Mesenchymal stem cell (in vitro differentiated cells and primary cell): ENCODE measurements at regions not wholly inside any gene's neighbourhood (a gene's known extent, or its start where the extent isn't known, plus 50 kb on each side); places are given as distances from the start of the nearest gene placed in this dataset.
"Not testable (repeated sequence)": the region's sequence is repeated elsewhere in the genome, so short reads cannot be mapped to it uniquely, and the experiment has no call there.

ENCODE experiments used
- DNase-seq: peaks from one replicate; pipeline ENCODE4 v3.0.0-alpha.2; 2013
- H2AFZ ChIP-seq: one replicate; pipeline ENCODE4 v1.6.1; 2013; ENCODE audit warnings: low read depth, mild to moderate bottlenecking, control low read depth, inconsistent platforms, low read length, moderate library complexity
- H2AK5ac ChIP-seq: 2 replicates; pipeline ENCODE4 v1.6.1; 2013; ENCODE audit warnings: low read length, moderate library complexity, mild to moderate bottlenecking, inconsistent platforms; ENCODE audit not compliant: severe bottlenecking
- H2BK120ac ChIP-seq: one replicate; pipeline ENCODE4 v1.6.1; 2013; ENCODE audit warnings: low read depth, mild to moderate bottlenecking, inconsistent platforms, low read length, moderate library complexity
- H2BK12ac ChIP-seq, 2 experiments: one replicate each; pipeline ENCODE4 v1.6.1; 2013; ENCODE audit warnings: inconsistent platforms in 2 of 2, low read length in 2 of 2, mild to moderate bottlenecking in 2 of 2, moderate library complexity in 2 of 2, control low read depth in 1 of 2
- H2BK15ac ChIP-seq: one replicate; pipeline ENCODE4 v1.6.1; 2013; ENCODE audit warnings: mild to moderate bottlenecking, low read depth, inconsistent platforms; ENCODE audit not compliant: poor library complexity, severe bottlenecking
- H2BK5ac ChIP-seq: 2 replicates; pipeline ENCODE4 v1.6.1; 2013; ENCODE audit warnings: low read depth, mild to moderate bottlenecking, low read length, control low read depth, inconsistent platforms; ENCODE audit not compliant: poor library complexity, severe bottlenecking
- H3K14ac ChIP-seq, 2 experiments: one replicate each; pipeline ENCODE4 v1.6.1; 2013; ENCODE audit warnings: inconsistent platforms in 2 of 2, low read length in 2 of 2, control low read depth in 1 of 2, mild to moderate bottlenecking in 1 of 2, moderate library complexity in 1 of 2
- H3K18ac ChIP-seq, 2 experiments: one replicate each; pipeline ENCODE4 v1.6.1; 2013; ENCODE audit warnings: inconsistent platforms in 2 of 2, low read length in 2 of 2, control low read depth in 1 of 2, low read depth in 1 of 2, mild to moderate bottlenecking in 1 of 2
- H3K23ac ChIP-seq, 2 experiments: one replicate each; pipeline ENCODE4 v1.6.1; 2013; ENCODE audit warnings: inconsistent platforms in 2 of 2, low read length in 2 of 2, mild to moderate bottlenecking in 2 of 2, moderate library complexity in 2 of 2, control low read depth in 1 of 2
- H3K27ac ChIP-seq: 2 replicates; pipeline ENCODE4 v1.5.1; 2013; ENCODE audit warnings: mild to moderate bottlenecking, moderate library complexity, low read length, control low read depth, inconsistent platforms; ENCODE audit not compliant: poor library complexity, severe bottlenecking
- H3K27me3 ChIP-seq, 2 experiments: 2 replicates each; pipeline versions ENCODE4 v1.6.1 to v1.7.0; 2013; ENCODE audit warnings: low read length in 2 of 2, mild to moderate bottlenecking in 2 of 2, moderate library complexity in 2 of 2, control low read depth in 1 of 2, inconsistent platforms in 1 of 2; ENCODE audit not compliant: control insufficient read depth in 1 of 2, insufficient read depth in 1 of 2
- H3K36me3 ChIP-seq, 2 experiments: 2 replicates each; pipeline versions ENCODE4 v1.6.1 to v1.7.0; 2013; ENCODE audit warnings: low read length in 2 of 2, control low read depth in 1 of 2, inconsistent platforms in 1 of 2, low read depth in 1 of 2, mild to moderate bottlenecking in 1 of 2; ENCODE audit not compliant: insufficient read depth in 2 of 2, control insufficient read depth in 1 of 2
- H3K4ac ChIP-seq, 2 experiments: one replicate each; pipeline ENCODE4 v1.6.1; 2013; ENCODE audit warnings: inconsistent platforms in 2 of 2, low read length in 2 of 2, mild to moderate bottlenecking in 2 of 2, moderate library complexity in 2 of 2, control low read depth in 1 of 2, low read depth in 1 of 2
- H3K4me1 ChIP-seq: 2 replicates; pipeline ENCODE4 v1.6.1; 2013; ENCODE audit warnings: low read depth, low read length, control low read depth; ENCODE audit not compliant: control insufficient read depth, insufficient read depth
- H3K4me2 ChIP-seq: 2 replicates; pipeline ENCODE4 v1.6.1; 2013; ENCODE audit warnings: low read length, mild to moderate bottlenecking, inconsistent platforms; ENCODE audit not compliant: poor library complexity, severe bottlenecking
- H3K4me3 ChIP-seq, 2 experiments: 2 replicates each; pipeline versions ENCODE4 v1.5.1 to v1.7.0; 2013; ENCODE audit warnings: low read length in 2 of 2, mild to moderate bottlenecking in 2 of 2, control low read depth in 1 of 2, low read depth in 1 of 2; ENCODE audit not compliant: insufficient read depth in 1 of 2
- H3K79me1 ChIP-seq: replicated peaks from 2 replicates; pipeline ENCODE4 v1.6.1; 2013; ENCODE audit warnings: mild to moderate bottlenecking, control low read depth, low read length, inconsistent platforms; ENCODE audit not compliant: poor library complexity, severe bottlenecking
- H3K9ac ChIP-seq: 2 replicates; pipeline ENCODE4 v1.7.0; 2013; ENCODE audit warnings: mild to moderate bottlenecking, low read length, moderate library complexity
- H3K9me3 ChIP-seq: 2 replicates; pipeline ENCODE4 v1.7.0; 2013; ENCODE audit warnings: mild to moderate bottlenecking, low read length; ENCODE audit not compliant: control insufficient read depth
- H4K8ac ChIP-seq: one replicate; pipeline ENCODE4 v1.6.1; 2013; ENCODE audit warnings: inconsistent platforms, mild to moderate bottlenecking, low read length, moderate library complexity
- H4K91ac ChIP-seq: one replicate; pipeline ENCODE4 v1.6.1; 2013; ENCODE audit warnings: mild to moderate bottlenecking, low read length, inconsistent platforms
- WGBS: methylation state at CpG from one replicate; pipeline ENCODE4 v1.1.7; 2013; ENCODE audit warnings: mixed read lengths; 5-methylcytosine and 5-hydroxymethylcytosine counted together

DNA sequence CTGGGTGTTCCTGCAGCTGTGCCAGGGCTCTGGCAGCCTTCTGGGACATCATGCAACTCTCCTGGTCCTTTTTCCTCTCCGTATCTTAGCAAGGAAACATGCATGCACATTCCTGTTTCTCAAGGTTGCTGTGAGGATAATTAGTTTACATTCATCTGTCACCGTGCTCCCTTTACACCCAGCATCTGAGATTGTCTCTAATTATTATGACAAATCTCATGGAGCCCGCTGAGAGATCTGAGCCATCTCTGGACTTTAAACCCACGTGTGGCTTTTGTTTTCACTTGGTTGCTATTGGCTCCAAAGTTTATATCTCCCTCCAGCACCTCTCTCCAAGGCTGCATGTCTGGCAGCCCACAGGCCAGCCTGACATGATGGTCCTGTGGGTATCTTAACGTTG lies 167.6 kb downstream of the UNC5CL start:
- Histone ChIP-seq H2AK5ac (no peak overlapping the region), H2BK120ac (no peak overlapping the region), H3K79me1 (no peaks in the 10 kb centered on the region), H3K18ac (no peak overlapping the region), H4K91ac (no peak overlapping the region), H3K4me3 (no peak overlapping the region), H4K8ac (no peak overlapping the region), H3K9ac (no peak overlapping the region), H3K27ac (no peak overlapping the region), H3K14ac (no peak overlapping the region), H3K4me2 (no peak overlapping the region), H3K4me1 (no peaks in the 10 kb centered on the region), H3K27me3 (peaks cover 42 to 48% of the 10 kb centered on the region in 2 experiments), H3K23ac (no peak overlapping the region), H3K4ac (no peak overlapping the region), H2BK5ac (no peak overlapping the region), H3K9me3 (no peaks in the 10 kb centered on the region), H2BK15ac (no peak overlapping the region), H3K36me3 (no peaks in the 10 kb centered on the region), H2AFZ (no peak overlapping the region), H2BK12ac (no peak overlapping the region)
- 78% methylated on average over 5 of the region's 5 CpGs for WGBS
- no peak for DNase-seq

DNA sequence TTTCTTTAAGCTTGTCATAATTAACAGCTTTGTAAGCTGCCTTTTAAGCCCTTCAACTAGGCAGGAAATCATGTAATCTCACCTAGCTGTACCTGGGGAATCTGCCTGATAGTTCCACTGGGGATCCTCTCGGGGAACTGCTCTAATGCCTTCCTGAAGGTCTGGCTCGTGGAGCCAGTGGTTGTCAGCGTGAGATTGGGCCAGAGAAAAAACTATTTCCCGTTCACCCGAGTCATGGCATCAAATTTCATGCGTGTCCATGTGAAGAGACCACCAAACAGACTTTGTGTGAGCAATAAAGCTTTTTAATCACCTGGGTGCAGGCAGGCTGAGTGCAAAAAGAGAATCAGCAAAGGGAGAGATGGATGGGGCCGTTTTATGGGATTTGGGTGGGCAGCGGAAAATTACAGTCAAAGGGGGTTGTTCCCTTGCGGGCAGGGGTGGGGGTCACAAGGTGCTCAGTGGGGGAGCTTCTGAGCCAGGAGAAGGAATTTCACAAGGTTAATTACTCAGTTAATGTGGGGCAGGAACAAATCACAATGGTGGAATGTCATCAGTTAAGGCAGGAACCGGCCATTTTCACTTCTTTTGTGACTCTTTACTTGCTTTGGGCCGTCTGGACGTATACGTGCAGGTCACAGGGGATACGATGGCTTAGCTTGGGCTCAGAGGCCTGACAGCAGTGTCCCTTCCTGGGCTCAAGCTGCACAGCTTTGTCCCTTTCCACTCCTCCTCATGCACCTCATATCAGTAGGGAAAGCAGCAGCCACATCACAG lies 170.7 kb downstream of the UNC5CL start:
- H2AFZ ChIP-seq, H3K4me2 ChIP-seq, H2BK12ac ChIP-seq, H3K36me3 ChIP-seq, H3K23ac ChIP-seq, H3K4ac ChIP-seq, H3K9me3 ChIP-seq, H3K27ac ChIP-seq, H4K8ac ChIP-seq, H3K9ac ChIP-seq, H2BK120ac ChIP-seq, H2AK5ac ChIP-seq, H3K4me3 ChIP-seq, H3K18ac ChIP-seq, H2BK15ac ChIP-seq, H3K4me1 ChIP-seq, H2BK5ac ChIP-seq, H3K14ac ChIP-seq, H3K79me1 ChIP-seq, H4K91ac ChIP-seq, DNase-seq: not testable (repeated sequence)
- 52% methylated on average over 14 of the region's 14 CpGs for WGBS
- peaks cover 19 to 21% of the 10 kb centered on the region in 2 experiments for H3K27me3 ChIP-seq

DNA sequence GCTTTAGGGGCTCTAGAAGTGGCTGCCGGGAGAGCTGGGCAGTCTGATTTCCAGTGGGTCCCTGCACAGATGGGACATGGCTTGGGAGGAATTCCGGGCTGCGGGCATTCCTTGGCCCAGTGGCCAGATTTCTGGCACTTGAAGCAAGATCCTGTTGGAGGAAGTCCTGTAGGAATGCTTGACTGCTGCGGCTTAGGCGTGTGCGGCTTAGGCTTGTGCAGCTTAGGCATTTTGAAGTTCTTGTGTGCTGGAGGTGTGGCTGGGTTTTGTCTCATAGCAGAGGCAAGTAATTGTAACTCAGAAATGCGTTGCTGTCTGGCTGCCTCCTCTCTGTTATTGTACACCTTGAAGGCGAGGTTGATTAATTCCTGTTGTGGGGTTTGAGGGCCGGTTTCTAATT lies 171.5 kb downstream of the UNC5CL start:
- not testable (repeated sequence) for H3K23ac ChIP-seq, H2BK120ac ChIP-seq, H3K18ac ChIP-seq, DNase-seq, H3K4me3 ChIP-seq, H3K4ac ChIP-seq, H3K9ac ChIP-seq, H4K91ac ChIP-seq, H3K9me3 ChIP-seq, H3K36me3 ChIP-seq, H3K4me1 ChIP-seq, H3K4me2 ChIP-seq, H3K14ac ChIP-seq, H2BK5ac ChIP-seq, H2BK12ac ChIP-seq, H2AFZ ChIP-seq, H2BK15ac ChIP-seq, H3K27ac ChIP-seq, H3K79me1 ChIP-seq, H4K8ac ChIP-seq, H2AK5ac ChIP-seq
- 64% methylated on average over 9 of the region's 9 CpGs for WGBS
- peaks cover 12 to 15% of the 10 kb centered on the region in 2 experiments for H3K27me3 ChIP-seq

DNA sequence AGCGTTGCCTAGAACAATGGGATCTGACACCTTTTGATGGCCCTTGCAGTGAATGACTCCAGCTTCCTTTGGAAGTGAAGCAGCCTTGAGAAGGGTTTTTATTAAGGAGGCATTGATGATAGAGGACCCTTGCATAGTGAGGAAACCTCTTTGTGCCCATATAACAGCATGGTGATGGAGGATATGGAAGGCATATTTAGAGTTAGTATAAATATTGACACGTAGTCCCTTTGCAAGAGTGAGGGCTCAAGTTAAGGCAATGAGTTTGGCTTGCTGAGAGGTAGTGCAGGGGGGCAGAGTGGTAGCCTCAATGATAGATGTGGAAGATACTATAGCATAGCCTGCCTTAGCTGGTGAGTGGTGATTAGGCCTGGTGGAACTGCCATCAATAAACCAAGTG lies 173.8 kb downstream of the UNC5CL start:
- H2BK120ac ChIP-seq = not testable (repeated sequence)
- WGBS = 76% methylated on average over 2 of the region's 2 CpGs

More for the DNA sequence above, 173.8 kb downstream of the UNC5CL start:
- H2AK5ac ChIP-seq, H3K27me3 ChIP-seq, H2BK12ac ChIP-seq, H2BK15ac ChIP-seq, H3K4me1 ChIP-seq, H3K9ac ChIP-seq, H3K27ac ChIP-seq, H3K23ac ChIP-seq, H3K18ac ChIP-seq, H3K79me1 ChIP-seq, H2AFZ ChIP-seq, DNase-seq, H3K36me3 ChIP-seq, H3K9me3 ChIP-seq, H3K14ac ChIP-seq, H3K4me3 ChIP-seq, H3K4me2 ChIP-seq, H4K8ac ChIP-seq, H3K4ac ChIP-seq, H2BK5ac ChIP-seq, H4K91ac ChIP-seq: not testable (repeated sequence)
